Hematopoietic multipotent progenitor cell (in vitro differentiated cells): ENCODE measurements at regions not wholly inside any gene's neighbourhood (a gene's known extent, or its start where the extent isn't known, plus 50 kb on each side); places are given as distances from the start of the nearest gene placed in this dataset.

Source experiments
- DNase-seq, 3 donors: peaks; one replicate each; pipeline ENCODE4 v3.0.0-alpha.2; 2011 to 2015; ENCODE audit warnings: low read depth in 2 of 3, low spot score in 2 of 3

DNA sequence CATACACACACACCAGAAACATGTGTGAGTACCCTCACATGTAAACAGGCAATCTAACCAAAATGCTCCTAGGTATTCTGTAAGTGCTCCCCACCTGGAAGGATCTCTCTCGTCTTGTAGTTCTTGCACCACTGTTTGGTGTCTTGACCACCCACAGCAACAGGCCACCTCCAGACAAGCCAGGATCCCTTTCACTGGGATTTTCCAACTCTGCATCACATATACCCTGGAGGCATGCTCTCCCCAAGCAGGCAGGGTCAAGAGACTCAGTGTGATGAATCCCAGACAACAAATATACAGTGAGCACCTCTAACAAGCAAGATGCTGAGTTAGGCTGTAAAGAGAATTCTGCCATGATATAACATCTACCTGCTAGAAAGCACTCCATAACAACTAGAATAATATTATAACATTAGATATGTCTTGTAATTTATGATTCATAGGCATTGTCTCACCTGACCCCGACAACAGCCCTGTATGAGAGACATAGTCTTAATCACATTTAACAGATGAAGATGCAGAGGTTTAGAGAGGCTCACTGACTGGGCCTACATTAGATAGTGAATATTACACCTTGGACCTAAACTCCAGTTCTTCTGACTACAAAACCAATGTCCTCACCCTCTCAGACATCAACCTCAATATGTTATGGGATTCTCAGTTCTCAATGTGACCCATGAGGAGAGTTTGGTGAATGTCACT, 76.5 kb upstream of the BCL6 start:
- DNase-seq = no peak

DNA sequence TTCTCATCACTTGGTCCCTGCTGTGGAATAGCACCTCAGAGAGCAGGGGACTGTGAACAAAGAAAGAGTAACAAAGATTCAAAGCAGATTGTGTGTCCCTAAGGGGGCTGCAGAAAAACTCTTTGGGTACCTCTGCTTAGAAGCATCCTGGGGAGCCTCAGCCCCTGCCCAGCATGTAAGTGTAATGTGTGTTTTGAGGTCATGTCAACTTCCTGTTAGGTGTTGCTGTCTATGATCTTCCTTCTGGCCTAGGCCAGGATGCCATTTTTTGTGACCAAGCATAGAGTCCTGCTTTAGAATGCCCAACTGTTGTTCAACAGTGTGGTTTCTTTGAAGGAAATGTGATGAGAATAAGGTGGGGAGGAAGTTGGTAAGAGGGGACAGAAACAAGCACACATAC, 77.1 kb upstream of the BCL6 start:
- peak in 1 of 3 donors; percentile 6 for DNase-seq

DNA sequence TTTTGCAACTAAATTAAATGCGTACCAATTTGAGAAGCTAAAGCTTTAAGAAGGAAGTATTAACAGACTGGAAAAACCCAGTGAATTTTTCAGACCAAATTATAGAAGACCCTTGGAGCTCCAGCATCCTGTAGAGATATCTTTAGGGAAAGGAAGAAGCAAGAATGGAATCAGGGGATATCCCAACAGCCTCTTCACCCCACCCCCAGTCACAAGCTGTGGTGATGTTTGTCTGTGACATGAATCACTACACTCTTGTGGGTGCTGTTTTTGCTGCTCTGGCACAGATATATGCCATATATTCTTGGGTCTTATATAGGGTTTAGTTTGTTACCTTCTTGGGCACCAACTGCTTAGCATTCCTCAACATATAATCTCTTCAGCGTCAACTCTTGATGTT, 78.5 kb upstream of the BCL6 start:
- no peak for DNase-seq

DNA sequence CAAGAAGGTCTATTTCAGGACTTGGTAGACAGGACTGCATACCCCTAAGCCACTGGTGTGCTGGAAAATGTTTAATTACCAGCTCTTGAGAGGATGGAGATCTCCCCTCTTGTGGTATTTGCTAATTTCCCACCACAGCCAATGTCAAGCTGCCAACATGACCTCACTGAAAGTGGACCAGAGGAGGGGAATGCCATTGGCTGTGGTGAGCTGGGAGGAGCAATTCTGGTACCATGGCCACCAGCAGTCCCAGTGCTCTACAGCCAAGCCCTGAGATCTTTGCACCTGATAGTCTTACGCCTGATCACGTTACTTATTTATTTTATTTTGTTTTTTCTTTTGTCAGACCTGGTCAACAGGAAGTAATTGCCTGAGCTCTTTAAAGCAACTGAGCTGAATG, 82.5 kb upstream of the BCL6 start:
- DNase-seq = no peak

DNA sequence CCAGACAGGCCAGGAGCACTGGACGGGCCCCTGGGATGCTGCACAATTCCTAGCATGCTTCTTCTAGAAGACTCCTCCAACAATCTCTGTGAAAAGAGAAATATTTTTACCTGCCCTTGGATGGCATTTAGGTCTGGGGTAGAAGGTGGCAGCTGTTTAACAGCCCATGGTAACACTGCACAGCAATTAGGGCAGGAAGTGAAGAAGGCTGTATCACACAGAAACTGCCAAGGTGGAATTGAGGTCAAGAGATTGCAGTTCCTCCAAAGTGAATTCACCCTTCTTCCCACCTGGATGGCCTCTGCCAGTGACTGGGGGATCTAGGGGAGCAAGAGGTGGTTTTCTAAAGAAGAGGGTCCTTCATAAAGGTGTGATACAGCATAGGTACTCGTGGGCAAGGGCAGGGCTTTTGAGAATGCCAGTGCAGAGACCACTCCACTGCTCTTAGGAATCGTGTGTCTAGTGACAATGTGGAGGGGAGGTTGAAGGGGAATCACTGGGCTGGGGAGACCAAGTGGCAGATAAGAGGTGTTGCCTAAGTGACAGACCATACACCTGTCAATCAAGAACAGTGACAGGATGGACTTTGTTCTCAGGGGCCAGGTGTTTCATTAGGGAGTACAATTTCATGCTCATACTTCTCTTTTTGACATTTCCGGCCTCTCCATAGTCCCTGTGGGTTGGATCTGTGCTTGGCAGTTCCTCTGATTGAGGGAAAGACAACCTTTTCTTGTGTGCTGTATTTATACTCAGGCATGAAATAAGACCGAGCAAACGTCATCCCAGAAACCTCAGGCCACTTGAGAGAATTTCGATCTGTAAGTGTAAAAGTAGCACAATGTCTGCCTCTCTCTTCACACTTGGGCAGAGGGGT, 83.5 kb upstream of the BCL6 start:
- peak in 1 of 3 donors; percentile 15 for DNase-seq

DNA sequence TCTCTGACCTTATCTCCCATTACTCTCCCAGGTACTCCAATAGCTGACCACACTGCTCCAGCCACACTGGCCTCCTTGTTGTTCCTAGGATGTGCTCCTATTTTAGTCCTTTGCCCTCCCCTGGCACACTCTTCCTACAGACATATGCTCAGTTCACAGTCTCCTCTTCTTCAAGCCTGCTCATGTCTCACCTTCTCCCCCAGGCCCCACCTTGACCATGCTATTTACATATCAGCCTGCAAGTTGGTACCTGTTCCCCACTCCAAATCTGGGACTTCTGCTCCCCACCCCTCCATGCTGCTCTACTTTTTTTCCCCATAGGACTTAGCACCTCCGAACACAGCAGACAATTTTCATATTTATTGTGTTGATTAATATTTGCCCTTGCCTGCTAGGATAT, 84.9 kb upstream of the BCL6 start:
- no peak for DNase-seq

DNA sequence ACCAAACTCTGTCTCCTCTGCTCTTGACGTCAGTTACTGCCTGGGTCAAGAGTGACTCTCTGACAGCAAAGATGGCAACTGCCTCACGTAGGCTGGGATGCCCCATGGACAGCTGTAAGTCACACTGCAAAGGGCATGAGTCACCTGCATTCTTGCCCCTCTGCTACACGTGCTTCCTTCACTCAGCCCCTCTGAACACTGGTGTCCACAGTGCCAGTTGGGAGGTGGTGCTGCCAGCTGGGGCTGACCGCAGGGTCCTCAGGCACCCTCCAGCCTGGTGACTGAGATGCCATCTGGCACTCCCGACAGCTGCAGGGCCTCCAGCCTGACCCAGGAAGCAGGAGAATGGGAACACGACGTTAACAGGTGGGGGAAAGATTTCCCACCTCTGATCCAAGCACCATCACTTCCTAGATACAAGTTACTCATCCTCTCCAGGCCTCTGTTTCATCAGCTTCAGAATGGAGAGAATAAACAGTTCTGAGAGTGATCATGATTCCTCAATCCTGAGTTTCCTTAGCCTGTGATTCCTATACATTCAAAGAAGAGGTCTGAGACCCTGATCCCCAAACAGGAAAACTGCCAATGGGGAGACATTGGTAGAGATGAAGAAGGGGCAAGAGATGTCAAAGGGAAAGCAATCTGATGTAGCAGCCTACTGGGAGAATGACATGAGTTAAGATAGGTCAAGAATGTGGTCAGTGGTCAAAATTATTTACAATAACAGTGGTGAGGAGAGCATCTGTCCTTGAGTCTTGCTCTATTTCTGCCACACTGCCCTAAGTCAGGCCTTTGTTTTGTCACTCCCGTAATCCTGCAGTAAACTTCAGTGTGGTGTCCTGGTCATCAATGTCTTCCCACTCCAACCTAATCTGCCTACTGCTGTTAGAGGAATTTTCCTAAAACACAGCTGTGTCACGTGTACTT, 86.1 kb upstream of the BCL6 start:
- DNase-seq = no peak

DNA sequence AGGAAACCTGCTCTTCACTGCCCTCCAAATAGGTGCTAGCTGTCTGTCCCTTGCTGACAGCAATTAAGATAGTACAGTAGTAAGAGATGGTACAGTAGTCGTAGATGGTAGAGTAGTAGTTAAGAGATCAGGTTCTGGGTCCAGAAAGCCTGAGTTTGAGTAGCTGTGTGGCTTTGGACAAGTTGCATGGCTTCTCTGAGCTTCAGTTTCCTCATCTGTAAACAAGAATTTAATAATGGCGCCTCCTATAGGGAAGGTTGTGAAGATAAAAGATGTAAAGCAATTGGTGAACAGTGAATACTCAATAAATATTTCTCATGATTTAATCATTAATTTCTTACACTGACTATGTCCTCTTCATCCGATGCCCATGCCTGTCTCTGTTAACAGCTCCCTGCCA, 86.9 kb upstream of the BCL6 start:
- no peak for DNase-seq

DNA sequence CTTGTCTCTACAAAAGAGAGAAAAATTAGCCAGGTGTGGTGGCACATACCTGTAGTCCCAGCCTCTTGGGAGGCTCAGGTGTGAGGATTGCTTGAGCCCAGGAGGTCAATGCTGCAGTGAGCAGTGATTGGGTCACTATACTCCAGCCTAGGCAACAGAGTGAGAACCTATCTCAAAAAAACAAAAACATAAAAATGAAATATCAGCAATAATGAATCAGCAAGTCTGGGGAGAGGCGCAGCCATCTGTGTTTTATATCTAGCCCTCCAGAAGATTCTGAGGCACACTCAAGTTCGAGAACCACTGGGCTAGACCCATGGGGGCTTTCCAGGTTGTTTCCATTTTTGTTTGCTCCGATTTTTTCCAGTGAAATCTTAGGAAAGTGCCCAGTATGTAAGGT, 88.1 kb upstream of the BCL6 start:
- no peak for DNase-seq

DNA sequence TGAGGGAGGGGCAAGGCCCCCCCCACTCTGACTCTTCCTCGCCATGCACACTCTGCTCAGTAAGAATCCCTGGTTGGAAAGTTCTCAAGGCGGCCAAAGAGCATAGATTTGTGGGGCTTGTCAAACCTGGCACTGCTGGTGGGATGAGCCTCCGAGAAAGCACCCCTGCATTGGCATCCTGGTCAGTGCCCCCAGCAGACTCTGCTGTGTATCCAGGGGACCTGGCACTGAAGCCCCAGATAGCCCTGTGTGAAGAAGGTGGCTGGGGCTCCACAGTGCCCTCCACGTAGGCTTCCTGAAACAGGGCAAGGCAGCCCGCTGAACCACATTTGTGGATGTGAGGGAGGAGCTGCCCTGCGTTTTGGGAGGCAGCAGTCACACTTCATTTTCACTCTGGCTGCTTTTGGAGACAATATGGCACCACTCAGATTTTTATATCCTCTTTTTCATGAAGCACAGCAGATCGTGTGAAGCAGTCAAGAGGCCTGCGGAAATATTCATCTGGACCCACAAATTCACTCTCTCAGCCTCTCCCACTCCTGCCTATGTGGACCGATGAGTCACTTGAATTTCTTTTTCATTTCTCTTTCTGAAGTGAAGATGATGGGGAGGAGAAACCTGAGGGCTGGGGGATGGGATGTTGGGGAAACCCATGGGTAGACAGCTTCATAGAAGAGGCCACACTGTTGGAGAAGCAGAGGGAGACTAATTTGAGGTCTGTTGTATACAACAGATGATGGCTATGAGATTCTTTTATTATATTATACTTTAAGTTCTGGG, 88.7 kb upstream of the BCL6 start:
- no peak for DNase-seq

DNA sequence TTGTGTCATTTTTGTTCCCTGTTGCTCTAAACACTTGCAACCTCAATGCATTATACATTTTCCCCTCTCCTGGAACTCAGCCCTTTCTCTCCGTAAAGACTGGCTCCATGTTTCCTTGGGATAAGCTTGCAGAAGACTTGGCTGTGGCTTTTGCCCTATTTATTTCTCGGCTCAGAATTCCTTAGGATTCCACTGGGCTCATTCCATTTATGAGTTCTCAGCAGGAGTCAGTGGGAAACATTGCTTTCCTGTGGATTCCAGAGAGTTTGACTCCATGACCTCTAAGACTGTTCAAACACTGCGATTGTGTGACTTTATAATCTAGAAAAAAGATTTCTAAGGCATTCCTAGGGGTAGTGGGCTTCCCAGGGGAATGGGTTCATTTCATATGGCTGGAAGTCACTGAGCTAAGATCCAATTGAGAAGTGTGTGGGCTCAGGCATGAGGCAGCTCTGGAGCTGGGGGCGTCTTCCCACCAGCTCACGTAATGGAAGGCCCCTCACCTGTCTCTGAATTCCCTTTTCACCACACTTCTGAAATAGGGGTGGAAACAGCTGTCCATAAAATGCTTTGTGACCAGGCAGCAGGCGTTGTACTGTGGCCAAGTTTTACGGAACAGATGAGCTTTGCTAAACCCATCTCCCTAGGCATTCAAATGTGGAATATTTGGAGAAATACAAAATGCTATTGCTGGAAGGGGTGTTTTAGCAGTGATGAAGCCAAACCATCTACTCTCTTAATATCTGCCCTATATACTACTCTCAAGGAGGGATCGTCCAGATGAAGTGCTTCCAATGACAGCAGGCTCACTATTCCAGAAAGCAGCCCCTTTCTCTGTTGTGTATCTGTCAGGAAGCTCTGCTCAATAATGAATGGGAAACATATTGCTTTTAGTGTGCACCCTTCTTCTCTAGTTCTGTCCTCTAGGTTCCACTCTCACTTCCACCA, 91.8 kb upstream of the BCL6 start:
- no peak for DNase-seq

DNA sequence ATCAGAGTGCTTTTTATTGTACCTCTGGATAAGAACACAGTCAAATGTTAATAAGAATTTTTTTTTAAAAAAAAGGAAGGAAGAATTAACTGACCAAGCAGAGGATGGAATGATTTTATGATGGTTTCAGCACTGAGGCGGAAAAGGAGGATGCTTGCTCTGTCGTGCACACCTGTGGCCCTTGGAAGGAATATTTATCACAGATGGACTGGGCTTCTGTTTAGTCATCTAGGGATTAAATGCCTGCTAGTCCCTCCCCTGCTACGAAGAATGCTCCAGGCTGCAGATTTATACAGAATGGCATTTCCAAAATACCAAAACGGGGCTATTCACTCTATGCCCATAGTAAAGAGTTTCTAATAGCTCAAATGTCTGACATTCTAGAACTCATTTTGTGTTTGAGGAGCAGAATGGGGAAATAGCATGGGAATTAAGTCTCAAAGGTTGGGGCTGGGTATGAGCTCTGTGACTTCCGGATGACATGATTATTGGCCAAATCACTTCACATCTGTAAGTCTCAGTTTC, 92.8 kb upstream of the BCL6 start:
- DNase-seq = no peak

DNA sequence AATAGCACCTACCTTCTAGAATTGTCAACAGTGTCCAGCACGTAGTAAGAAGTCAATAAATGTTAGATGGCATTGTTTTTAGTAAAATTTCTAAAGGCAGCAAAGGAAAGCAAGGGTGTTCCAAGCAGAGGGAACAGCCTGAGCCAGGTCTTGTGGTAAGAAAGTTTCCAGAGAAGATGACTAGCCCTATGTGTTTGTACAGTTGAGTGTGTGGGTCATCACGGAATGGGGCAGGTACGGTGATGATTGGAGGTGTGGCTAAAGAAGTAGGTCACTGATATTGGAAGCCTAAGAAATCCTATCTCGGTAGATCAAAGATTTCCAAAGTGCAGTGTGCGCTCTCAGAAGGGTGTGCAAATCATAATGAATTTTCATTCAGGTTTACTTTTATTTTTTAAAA, 94.2 kb upstream of the BCL6 start:
- no peak for DNase-seq

DNA sequence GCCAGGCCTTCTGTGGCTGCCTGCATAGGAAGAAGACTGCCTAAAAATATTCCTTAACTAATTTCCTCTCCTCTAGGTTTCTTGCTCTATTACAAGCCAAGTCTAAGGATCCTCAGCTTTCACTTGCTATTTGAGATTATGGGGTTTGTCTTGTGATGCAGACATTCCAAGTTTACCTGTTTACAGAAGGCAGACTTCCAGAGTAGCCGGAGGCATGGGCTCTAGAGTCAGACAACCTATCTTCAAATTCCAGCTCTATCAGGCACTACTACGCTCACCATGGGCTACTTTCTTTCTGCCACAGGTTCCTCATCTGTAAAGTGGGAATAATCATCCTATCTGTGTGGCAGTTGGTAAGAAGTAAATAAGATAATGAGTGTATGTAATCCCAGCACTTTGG, 95.6 kb upstream of the BCL6 start:
- DNase-seq = no peak

DNA sequence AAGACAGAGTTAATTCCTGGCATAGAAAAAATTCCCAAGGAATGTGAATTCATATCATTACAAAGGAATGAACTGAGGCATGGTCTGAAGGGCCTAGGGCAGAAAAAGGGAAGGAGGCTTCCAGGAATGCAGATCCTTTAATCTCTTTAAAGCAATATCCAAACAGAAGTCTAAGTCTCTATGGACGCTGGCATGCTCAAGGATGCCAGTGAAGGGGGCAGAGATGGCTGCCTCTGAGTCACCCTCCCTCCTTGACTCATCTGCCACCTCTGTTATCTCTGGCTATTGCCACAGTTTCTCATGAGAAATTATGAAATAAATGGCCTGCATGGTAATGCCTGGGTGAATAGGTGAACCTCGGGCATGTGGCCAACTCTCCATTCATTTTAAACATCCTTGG, 96.3 kb upstream of the BCL6 start:
- DNase-seq = no peak

DNA sequence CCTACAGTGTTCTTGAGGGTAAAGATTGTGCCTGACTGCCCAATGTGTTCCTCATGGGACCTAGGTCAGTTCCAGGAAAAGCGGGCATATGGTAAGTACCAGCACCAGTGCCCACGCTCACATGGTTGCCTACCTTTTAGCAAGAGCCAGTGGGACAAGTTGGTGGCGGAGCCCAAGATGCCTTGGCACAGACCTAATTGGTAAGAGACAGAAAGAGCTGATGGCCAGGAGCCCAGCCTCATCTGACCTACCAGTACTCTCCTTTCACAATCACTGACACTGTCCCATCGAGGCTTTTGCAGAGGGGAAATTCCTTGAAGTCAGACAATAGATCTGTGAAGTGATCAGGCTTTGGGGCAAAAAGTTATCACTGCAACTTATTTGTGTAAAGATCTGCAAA, 98.4 kb upstream of the BCL6 start:
- no peak for DNase-seq

DNA sequence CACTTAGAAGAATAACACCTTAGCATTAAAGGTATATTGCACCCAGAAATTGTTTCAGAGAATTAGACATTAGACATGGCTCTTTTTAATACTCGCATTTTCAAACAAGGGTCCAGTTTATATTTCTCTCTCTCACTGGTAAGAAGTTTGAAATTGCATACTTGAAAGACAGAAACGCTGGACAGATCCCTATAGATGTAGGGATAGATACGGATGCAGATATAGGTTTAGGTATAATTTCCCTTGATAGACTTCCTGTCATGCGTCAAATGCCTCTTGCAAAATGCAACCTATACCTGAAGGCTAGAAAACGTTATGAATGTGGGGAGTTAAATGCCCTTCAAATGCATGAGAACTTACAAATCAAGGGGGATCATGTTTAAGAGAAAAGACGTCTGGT, 99.4 kb upstream of the BCL6 start:
- DNase-seq = no peak

DNA sequence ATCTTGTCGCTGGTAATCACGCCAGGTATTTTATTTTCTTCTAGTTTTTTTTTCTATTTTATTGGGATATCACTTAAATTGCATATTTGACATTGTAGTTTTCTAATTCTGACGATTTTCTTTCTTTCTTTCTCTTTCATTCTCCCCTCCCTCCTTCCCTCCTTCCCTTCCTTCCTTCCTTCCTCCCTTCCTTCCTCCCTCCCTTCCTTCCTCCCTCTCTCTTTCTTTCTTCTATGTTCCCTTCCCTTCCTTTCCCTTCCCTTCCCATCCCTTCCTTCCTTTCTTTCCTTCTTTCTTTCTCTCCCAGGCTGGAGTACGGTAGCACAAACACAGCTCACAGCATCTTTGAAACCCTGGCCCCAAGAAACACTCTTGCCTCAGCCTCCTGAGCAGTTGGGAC, 100.6 kb upstream of the BCL6 start:
- DNase-seq = no peak

DNA sequence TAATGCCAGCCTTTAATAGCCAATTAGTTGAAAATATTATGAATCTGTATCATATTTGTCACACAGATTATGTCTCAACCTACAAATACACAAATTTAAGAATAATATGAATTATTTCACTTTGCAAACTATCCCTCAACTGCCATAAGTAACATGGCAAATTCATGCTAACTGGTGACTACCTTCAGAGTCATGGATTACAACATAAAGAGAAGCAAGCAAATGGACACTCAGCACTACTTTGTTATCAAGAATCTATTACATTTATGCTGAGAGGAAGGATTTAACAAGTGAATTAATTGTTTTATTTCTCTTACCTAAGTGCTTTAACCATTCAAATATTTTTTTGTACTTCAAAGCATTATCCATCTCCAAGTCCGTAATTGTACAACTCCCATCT, 103.1 kb upstream of the BCL6 start:
- no peak for DNase-seq
